ENCODE measurements at regions not wholly inside any gene's neighbourhood (a gene's known extent, or its start where the extent isn't known, plus 50 kb on each side); places are given as distances from the start of the nearest gene placed in this dataset.

DNA sequence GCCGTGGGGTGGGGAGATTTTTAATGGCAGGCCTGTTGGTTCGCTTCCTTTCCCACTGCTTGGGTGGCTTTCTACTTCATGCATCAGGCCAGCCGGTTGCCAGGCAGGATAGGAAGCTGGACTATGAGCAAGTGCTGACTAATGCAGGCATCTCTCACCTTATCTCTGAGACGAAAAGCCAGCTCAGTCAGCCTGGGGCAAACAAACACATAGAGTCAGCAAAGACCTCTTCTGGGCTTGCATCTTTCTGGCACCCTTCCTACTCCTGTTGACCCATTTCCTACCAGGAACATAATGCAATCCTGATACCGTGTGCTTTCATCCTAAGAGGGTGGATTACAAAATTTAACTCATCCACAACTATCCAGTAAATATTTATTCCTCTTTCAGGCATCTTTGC is 416.6 kb upstream of the MEX3C start:
- no peak overlapping the region for H3K27ac Mint-ChIP-seq
- TF ChIP-seq, protein P1, sequence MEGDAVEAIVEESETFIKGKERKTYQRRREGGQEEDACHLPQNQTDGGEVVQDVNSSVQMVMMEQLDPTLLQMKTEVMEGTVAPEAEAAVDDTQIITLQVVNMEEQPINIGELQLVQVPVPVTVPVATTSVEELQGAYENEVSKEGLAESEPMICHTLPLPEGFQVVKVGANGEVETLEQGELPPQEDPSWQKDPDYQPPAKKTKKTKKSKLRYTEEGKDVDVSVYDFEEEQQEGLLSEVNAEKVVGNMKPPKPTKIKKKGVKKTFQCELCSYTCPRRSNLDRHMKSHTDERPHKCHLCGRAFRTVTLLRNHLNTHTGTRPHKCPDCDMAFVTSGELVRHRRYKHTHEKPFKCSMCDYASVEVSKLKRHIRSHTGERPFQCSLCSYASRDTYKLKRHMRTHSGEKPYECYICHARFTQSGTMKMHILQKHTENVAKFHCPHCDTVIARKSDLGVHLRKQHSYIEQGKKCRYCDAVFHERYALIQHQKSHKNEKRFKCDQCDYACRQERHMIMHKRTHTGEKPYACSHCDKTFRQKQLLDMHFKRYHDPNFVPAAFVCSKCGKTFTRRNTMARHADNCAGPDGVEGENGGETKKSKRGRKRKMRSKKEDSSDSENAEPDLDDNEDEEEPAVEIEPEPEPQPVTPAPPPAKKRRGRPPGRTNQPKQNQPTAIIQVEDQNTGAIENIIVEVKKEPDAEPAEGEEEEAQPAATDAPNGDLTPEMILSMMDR (IDR thresholded peaks at IDR 0.05) = no peak
- no peaks in the 10 kb centered on the region; the same call in 1 of the 2 replicates for H3K27me3 Mint-ChIP-seq (ENCODE audit: insufficient read depth)
- DNase-seq = no peak
- H3K4me3 Mint-ChIP-seq = no peak overlapping the region
- peaks cover 56% of the 10 kb centered on the region for H3K9me3 Mint-ChIP-seq
- H3K4me1 Mint-ChIP-seq (ENCODE audit: low read depth) = no peaks in the 10 kb centered on the region
- H3K36me3 Mint-ChIP-seq (ENCODE audit: low read depth) = peaks cover 5% of the 10 kb centered on the region

DNA sequence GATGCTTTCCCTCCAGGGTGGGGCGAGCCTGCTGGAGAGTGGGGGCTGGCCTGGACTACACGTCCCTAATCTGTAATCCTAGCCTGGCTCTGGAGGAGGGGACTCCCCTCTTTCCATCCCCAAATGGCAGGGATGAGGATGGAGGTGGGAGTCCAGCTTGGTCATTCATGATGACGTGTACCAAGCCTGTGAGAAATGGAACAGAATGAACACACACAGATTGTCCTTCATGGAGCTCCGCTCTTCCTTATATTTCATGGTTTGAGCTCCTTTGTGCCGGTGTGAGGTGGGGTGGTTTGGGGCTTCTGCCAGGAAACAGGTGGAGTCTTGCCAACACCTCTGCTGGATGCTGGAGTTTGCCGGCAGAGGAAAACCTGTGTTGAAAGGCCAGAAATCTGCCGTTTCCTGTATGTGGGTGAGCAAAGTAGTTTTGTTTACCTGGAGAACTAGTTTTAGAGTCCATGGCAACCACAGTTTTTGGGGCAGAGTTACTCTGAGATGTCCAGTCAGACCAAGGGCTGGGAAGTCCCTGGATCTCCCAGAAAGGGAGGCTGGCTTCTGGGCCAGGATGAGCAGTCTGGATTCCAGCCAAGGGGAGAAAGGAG is 417.6 kb upstream of the MEX3C start:
- H3K9me3 Mint-ChIP-seq = peaks cover 56% of the 10 kb centered on the region
- H3K4me3 Mint-ChIP-seq = no peak overlapping the region
- DNase-seq = no peak

DNA sequence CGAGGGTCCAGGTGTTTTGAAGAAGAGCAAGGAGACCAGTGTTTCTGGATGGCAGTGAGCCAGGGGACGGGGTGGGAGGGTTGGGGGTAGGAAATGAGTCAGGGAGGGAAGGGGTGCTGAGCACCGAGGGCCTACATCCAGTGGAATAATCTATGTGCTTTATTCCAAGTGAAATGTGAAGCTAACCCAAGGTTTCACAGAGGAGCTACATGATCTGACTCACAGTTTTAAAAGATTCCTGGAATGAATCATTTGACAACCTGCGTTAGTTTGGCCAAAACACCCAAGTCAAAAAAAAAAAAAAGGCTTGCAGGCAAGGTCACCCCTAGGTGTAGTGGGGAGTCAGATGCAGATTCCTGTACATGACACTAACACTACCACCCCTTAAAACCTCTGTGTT is 419.7 kb upstream of the MEX3C start:
- Mint-ChIP-seq H3K4me1 (ENCODE audit: low read depth) (no peaks in the 10 kb centered on the region), H3K27me3 (ENCODE audit: insufficient read depth) (no peaks in the 10 kb centered on the region; the same call in 1 of the 2 replicates), H3K27ac (no peak overlapping the region), H3K9me3 (peaks cover 52% of the 10 kb centered on the region), H3K36me3 (ENCODE audit: low read depth) (peaks cover 5% of the 10 kb centered on the region), H3K4me3 (no peak overlapping the region)
- no peak for DNase-seq
- TF ChIP-seq, protein P1 (IDR thresholded peaks at IDR 0.05) = no peak

More for the DNA sequence above, 417.6 kb upstream of the MEX3C start:
- TF ChIP-seq, protein P1 (IDR thresholded peaks at IDR 0.05) = no peak
- Mint-ChIP-seq H3K36me3 (ENCODE audit: low read depth) (peaks cover 5% of the 10 kb centered on the region), H3K27me3 (ENCODE audit: insufficient read depth) (no peaks in the 10 kb centered on the region; the same call in 1 of the 2 replicates), H3K27ac (no peak overlapping the region), H3K4me1 (ENCODE audit: low read depth) (no peaks in the 10 kb centered on the region)

DNA sequence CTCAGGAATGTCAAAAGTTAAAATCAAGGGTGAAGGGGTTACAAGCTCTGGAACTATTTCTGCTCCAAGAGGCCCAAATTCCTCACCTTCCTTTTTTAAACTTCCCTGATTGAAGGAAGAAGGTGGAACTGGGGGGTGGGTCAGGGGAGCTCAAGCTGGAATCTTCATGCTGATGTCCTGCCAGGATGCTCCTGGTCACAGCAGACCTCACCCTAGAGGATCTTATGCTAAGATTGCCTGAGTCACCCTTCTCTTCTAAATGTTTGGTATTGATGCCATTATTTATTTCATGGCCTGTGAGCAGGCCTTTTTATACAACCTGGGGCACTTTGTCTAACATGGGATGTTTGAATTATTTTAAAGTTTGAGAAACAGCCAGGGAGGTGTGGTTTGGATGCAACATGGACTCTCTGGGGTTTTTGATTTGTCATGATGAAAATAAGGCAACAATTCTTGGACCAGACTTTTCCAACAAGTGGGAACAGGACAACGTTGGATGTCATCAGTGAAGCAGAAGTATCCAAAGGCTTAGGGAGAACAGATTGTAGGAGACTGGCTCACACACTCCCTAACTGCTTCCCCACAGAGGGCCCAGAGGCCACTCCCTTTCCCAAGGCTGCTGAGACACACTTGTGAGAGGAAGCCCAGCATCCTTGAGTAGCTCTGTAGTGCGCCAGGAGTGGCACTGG is 420.2 kb upstream of the MEX3C start:
- no peaks in the 10 kb centered on the region; the same call in 1 of the 2 replicates for H3K27me3 Mint-ChIP-seq (ENCODE audit: insufficient read depth)
- H3K9me3 Mint-ChIP-seq = peaks cover 49% of the 10 kb centered on the region
- DNase-seq = no peak
- TF ChIP-seq, protein P1 (IDR thresholded peaks at IDR 0.05) = no peak
- H3K4me1 Mint-ChIP-seq (ENCODE audit: low read depth) = no peaks in the 10 kb centered on the region
- H3K4me3 Mint-ChIP-seq = no peak overlapping the region
- H3K27ac Mint-ChIP-seq = no peak overlapping the region
- H3K36me3 Mint-ChIP-seq (ENCODE audit: low read depth) = peaks cover 5% of the 10 kb centered on the region

DNA sequence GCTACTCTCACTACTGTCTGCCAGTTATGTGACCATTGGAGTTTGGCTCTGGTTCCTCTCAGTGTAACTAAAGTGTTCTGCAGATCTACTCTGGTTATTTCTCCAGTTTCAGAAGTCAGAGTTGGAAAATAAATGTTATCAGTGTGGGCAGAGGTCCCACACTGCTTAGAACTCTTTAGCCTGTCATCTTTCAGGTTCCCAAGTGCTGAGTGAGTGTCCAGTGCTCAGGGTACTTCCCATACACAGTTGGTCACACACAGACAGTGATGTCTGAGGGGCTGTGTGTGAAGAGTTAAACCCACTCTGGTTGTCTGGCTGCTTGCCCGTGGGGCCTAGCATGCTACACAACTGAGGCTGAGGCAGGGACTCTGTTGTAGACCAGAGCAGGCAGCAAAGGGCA is 421.8 kb upstream of the MEX3C start:
- Mint-ChIP-seq H3K27me3 (ENCODE audit: insufficient read depth) (no peaks in the 10 kb centered on the region; the same call in 1 of the 2 replicates), H3K4me3 (no peak overlapping the region), H3K4me1 (ENCODE audit: low read depth) (no peaks in the 10 kb centered on the region), H3K27ac (no peak overlapping the region), H3K9me3 (peaks cover 37% of the 10 kb centered on the region), H3K36me3 (ENCODE audit: low read depth) (no peaks in the 10 kb centered on the region)
- DNase-seq = no peak
- TF ChIP-seq, protein P1 (IDR thresholded peaks at IDR 0.05) = no peak

Data from HFFc6 (cell line).